Right atrium auricular region (tissue), 2 donors: ENCODE measurements at regions not wholly inside any gene's neighbourhood (a gene's known extent, or its start where the extent isn't known, plus 50 kb on each side); places are given as distances from the start of the nearest gene placed in this dataset.

Experiments used
- DNase-seq: peaks from one replicate; pipeline ENCODE4 v3.0.0-alpha.2; 2019; ENCODE audit warnings: low spot score
- H3K27ac ChIP-seq, 2 donors: fragments of 200-600 bp; sonication (generic); 1 replicate in 1 of 2; 2 replicates in 1 of 2; pipeline ENCODE4 v1.5.1; 2016 to 2019
- H3K27me3 ChIP-seq, 2 donors: fragments of 200-600 bp; sonication (generic); one replicate each; pipeline versions ENCODE4 v1.5.1 to v1.6.0; 2017 to 2019
- H3K36me3 ChIP-seq: fragments of 200-600 bp; sonication (generic); one replicate; pipeline ENCODE4 v1.5.1; 2016
- H3K4me1 ChIP-seq, 2 donors: fragments of 200-600 bp; sonication (generic); one replicate each; pipeline versions ENCODE4 v1.5.1 to v1.6.0; 2017 to 2019
- H3K4me3 ChIP-seq, 2 donors: fragments of 200-600 bp; sonication (generic); 1 replicate in 1 of 2; 2 replicates in 1 of 2; pipeline ENCODE4 v1.5.1; 2017 to 2019; ENCODE audit warnings: mild to moderate bottlenecking in 1 of 2, moderate library complexity in 1 of 2
- H3K9me3 ChIP-seq, 2 donors: fragments of 200-600 bp; sonication (generic); one replicate each; pipeline ENCODE4 v1.5.1; 2019
- CTCF ChIP-seq, 2 donors: fragments of 200-600 bp; sonication (generic); IDR thresholded peaks; one replicate each; pipeline ENCODE4 v1.5.1; 2019; ENCODE audit warnings: antibody characterized with exemption in 2 of 2

GRCh38 chr3:64395490-64395889, 170.2 kb upstream of the PRICKLE2 start:
- Histone ChIP-seq H3K4me3 (no peak overlapping the region), H3K9me3 (no peaks in the 10 kb centered on the region), H3K27ac (no peak overlapping the region), H3K4me1 (no peaks in the 10 kb centered on the region), H3K27me3 (no peaks in the 10 kb centered on the region), H3K36me3 (no peaks in the 10 kb centered on the region)
- TF ChIP-seq CTCF (IDR thresholded peaks at IDR 0.05), result no peak
- DNase-seq, result no peak

- H3K27ac ChIP-seq, result no peak overlapping the region
Observed at GRCh38 chr3:64393193-64393592, 167.9 kb upstream of the PRICKLE2 start.

GRCh38 chr3:64392001-64392400, 166.7 kb upstream of the PRICKLE2 start:
- no peak overlapping the region for H3K4me3 ChIP-seq
- TF ChIP-seq CTCF (IDR thresholded peaks at IDR 0.05), result no peak
- H3K4me1 ChIP-seq, result no peaks in the 10 kb centered on the region
- no peak for DNase-seq
- H3K36me3 ChIP-seq, result no peaks in the 10 kb centered on the region
- H3K27ac ChIP-seq, result no peak overlapping the region
- no peaks in the 10 kb centered on the region for H3K27me3 ChIP-seq
- H3K9me3 ChIP-seq, result no peaks in the 10 kb centered on the region

More at GRCh38 chr3:64393193-64393592, 167.9 kb upstream of the PRICKLE2 start:
- DNase-seq, result no peak
- Histone ChIP-seq H3K36me3 (no peaks in the 10 kb centered on the region), H3K27me3 (no peaks in the 10 kb centered on the region), H3K4me3 (no peak overlapping the region), H3K9me3 (no peaks in the 10 kb centered on the region), H3K4me1 (no peaks in the 10 kb centered on the region)
- TF ChIP-seq CTCF (IDR thresholded peaks at IDR 0.05), result no peak

- H3K27me3 ChIP-seq, result no peaks in the 10 kb centered on the region
- no peaks in the 10 kb centered on the region for H3K4me1 ChIP-seq
- H3K9me3 ChIP-seq, result no peaks in the 10 kb centered on the region
- H3K4me3 ChIP-seq, result no peak overlapping the region
- H3K36me3 ChIP-seq, result no peaks in the 10 kb centered on the region
- no peak overlapping the region for H3K27ac ChIP-seq
- no peak for TF ChIP-seq CTCF (IDR thresholded peaks at IDR 0.05)
- no peak for DNase-seq
Observed at GRCh38 chr3:64390893-64391292, 165.6 kb upstream of the PRICKLE2 start.

- Histone ChIP-seq H3K36me3 (no peaks in the 10 kb centered on the region), H3K27ac (no peak overlapping the region), H3K27me3 (no peaks in the 10 kb centered on the region), H3K4me1 (no peaks in the 10 kb centered on the region), H3K9me3 (no peaks in the 10 kb centered on the region), H3K4me3 (no peak overlapping the region)
- TF ChIP-seq CTCF (IDR thresholded peaks at IDR 0.05), result no peak
- DNase-seq, result no peak
Observed at GRCh38 chr3:64388886-64389285, 163.6 kb upstream of the PRICKLE2 start.

- no peak overlapping the region for H3K4me3 ChIP-seq
- DNase-seq, result no peak
- no peak for TF ChIP-seq CTCF (IDR thresholded peaks at IDR 0.05)
- H3K27me3 ChIP-seq, result no peaks in the 10 kb centered on the region
- no peaks in the 10 kb centered on the region for H3K4me1 ChIP-seq
- no peaks in the 10 kb centered on the region for H3K36me3 ChIP-seq
- no peak overlapping the region for H3K27ac ChIP-seq
- no peaks in the 10 kb centered on the region for H3K9me3 ChIP-seq
Observed at GRCh38 chr3:64387688-64388087, 162.4 kb upstream of the PRICKLE2 start.
